ENCODE measurements at regions not wholly inside any gene's neighbourhood (a gene's known extent, or its start where the extent isn't known, plus 50 kb on each side); places are given as distances from the start of the nearest gene placed in this dataset.
A peak's percentile ranks its signal among the peaks of the same experiment; 100 is the strongest.
"Not testable (repeated sequence)": the region's sequence is repeated elsewhere in the genome, so short reads cannot be mapped to it uniquely, and the experiment has no call there.

DNA sequence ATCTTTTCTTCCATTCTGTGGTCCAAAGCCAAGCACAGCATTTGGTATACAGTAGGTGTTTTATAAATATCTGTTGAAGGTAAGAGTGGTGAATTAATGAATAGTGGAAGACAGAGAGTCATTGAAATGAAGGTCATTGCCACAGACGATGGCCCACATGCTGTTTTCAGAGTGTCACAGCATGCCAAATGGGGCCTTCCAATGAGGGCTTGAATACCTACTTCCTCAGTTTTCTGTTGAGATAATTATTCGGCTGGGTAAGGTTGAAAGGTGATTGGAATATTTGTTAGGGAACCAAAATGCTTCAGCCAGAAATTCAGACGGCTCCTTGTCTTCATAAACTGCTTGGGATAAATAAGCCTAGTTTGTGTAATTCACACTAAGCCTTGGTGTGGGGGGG is 205.3 kb upstream of the TBL1XR1 start:
- DNase-seq: no peak

DNA sequence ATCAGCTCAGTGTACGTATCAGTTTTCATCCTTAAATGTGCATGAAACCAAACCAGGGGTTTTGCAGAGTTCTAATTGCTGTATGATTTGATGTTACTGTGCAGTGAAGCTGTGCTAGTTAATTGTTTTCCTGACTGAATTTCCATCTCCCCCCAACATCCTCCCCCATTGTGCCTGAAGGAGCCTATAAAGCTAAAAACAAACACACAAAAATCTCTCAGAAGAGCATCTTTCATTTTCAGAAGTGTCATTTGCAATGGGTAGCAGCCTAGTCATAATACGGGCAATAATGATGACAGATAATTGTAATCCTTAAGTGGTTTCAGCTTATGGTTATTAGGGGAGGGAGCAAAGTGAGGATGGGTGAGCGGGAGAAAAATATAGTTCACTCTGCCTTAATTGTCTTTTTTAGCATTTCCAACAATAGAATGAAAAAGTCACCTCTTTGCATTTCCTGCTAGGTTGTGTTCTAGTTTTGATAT is 207.9 kb upstream of the TBL1XR1 start:
- no peak for DNase-seq

DNA sequence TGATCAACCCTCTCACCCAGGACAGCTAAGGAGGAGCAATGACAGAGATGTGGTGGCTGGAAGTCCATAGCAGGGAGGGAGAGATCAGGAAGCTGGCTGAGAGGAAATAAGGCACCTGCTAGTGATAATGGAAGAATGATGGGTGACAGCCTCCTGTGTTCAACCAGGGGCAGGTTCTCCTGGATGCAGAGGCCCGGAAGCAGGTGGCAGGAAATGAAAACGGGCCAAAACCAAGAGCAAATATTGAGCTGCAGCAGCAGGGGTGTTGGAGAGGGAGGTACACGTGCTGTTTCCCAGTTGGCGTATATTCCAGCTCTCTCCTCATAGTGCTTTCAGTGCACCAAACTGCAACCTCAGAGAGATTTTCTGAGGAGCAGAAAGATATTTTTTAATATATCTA is 213.4 kb upstream of the TBL1XR1 start:
- DNase-seq: no peak

DNA sequence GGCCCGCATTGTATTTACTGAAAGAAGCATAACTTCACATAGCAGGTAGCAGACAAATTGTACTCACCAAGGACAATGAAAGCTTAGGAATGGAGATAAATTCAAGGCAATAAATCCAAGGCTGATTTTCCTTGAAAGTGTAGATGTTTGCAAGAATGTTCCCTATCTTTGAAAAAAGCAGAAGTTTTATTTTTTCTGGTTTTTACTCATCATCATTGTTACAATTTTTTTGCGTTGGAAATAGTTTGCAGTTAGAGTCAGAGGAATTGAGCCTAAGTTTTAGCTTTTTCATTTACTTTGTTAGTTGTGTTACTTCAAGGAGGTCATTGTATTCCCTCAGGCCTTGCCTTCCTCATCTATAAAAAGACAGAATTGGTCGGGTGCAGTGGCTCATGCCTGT is 213.9 kb upstream of the TBL1XR1 start:
- no peak for DNase-seq

DNA sequence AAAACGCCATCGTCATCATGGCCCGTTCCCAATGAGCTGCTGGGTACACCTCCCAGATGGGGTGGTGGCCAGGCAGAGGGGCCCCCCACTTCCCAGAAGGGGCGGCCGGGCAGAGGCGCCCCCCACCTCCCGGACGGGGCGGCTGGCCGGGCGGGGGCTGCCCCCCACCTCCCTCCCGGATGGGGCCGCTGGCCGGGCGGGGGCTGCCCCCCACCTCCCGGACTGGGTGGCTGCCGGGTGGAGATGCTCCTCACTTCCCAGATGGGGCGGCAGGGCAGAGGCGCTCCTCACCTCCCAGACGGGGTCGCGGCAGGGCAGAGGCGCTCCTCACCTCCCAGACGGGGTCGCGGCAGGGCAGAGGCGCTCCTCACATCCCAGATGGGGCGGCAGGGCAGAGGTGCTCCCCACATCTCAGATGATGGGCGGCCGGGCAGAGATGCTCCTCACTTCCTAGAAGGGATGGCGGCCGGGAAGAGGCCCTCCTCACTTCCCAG is 215.4 kb upstream of the TBL1XR1 start:
- DNase-seq: not testable (repeated sequence)

DNA sequence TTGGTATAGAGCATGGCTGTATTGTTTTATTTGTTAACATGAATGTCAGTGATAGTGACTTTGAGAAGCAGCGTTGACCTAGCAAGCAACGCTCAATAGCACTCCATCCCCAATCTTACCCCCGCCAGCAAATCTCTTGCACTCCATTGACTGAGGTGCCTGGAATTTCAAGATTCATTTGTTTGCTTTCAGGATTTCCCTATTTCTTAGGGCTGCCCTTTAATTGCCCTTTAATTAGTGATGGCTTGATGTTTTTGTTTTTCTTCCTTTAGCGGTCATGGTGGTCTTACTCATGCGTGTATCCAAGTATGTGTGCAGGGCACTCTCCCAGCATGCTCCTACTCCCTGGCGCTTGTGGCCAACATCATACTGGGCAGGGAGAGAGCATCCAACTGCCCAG is 216.8 kb upstream of the TBL1XR1 start:
- DNase-seq: no peak

DNA sequence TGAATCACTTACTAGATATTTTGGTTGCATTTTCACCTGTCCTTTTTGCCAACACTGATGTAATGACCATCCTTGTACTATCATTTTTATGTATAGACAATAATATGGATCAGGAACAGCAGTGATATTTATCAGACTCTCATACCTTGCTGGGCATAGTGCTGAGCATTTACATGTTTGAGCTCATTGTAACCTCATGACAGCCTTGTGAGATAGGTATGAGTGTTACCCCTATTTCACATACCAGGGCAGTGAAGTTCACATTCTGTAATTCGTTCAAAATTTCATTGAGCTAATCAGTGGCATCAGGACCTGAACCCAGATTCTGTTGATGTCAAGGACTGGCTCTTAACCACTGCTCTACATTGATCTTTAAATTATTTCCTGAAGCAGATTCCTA is 221.5 kb upstream of the TBL1XR1 start:
- DNase-seq: no peak

DNA sequence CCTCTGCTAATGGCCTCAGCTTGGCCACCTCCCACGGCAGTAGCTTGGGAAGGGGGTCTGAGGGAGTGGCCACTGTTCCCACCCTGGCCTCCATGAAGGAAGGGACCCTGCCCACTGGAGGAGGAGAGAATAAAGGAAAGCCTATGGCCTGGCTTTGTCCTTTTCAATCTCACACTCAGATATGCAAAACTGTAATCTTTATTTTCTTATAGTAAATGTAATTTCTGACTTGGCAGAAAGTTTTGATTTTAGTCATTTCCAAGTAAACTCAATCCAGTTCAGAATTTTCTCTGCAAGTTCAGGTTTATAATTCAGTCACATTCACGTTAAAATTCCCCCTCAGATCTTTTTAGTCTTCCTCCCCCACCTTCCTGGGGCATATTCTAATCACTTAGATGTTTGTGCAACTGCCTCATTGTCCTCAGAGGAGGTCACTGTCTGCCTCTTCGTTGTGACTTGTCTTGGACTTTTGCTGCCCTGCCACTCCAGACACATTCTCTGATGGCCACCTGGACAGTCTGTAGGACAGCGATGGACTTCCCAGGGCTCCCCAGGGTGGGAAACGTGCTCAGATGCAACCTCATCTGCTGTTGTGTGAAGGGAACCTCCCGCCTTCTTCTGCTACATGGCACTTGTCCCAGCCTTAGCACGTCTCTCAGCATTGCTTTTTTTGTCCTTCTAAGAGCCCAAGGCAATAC is 222.8 kb upstream of the TBL1XR1 start:
- DNase-seq: no peak

DNA sequence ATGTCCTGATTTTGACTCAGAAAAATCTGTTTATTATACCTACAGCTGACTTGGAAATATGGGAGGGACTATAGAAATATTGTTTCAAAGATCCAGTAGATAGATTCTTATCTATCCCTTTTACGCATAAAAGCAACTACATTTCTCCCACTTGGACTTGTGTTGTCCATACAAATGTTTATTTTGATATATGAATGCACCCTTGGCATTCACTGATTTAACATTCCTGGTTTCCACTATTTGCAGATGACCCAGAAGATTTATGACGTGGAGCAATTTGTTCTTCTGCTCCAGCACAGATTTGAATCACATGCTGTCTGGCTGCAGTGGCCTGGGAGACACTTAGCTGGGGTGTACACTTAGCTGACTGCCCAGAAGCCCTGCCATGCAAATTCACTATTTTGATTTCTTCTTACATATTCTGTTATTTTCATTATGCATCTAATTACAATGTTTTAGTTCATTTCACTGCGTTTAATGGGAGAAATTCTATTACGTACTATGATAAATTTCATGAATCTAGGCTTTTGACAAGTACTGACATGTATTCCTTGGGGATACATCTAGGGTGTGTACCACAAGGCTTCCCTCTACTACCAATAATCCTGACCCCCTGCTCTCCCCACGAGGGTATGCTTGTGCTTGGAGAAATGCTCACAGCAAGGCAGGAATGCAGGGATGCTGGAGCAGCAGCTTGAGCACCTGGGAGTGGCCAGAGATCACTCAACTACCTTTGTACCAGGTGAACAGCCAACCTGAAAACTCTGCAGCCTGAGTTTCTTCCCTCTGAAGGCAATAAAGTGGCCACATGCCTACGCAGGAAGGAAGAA is 223.6 kb upstream of the TBL1XR1 start:
- DNase-seq: no peak

DNA sequence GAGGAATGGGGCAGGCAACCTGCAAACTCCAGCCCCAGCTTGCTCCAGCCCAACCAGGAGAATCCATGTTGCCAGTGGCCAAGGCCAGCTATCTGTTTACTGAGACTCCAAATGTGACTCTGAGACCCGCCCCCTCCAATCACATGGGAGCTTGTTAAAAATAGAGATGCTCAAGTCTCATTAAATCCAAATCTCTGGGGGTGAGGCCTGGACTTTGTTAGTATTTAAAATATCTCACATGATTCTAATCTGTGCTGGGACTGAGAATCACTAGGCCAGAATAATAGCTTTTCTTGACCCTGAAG is 224.2 kb upstream of the TBL1XR1 start:
- DNase-seq: no peak

DNA sequence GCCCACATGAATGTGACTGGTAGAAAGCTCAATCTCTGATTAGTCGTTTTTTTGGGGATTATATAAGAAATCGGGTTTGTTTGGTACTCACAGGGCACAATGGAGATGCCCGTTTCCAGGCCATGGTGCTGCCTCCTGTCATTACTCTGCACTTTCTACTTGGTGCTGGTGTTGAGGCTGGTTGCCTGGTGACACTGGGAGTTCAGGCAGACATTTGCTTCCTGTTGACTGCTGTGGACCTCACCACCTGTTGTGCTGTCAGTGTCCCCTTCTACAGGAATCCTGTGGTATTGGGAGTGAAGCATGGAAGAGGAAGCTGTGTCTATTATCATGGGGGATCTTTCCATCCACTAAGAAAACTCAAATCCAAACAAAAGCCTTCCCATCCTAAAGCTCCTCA is 227.2 kb upstream of the TBL1XR1 start:
- DNase-seq: no peak

DNA sequence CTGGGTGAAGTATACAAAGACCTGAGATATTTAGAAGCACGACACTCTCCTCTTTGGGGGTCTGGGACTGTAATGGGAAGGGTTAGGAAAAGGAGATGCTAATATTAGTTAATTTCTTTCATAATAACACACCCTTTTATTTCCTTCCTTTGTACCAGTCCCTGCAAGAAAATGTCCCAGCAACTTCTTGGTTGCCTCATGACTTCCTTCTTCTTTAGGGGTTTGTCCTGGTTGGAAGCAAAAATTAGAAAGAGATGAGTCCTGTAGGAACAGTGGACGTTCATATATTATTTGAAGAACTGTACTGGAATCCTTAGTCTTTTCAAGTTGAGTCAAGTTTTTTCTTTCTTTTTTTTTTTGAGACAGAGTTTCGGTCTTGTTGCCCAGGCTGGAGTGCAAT is 227.8 kb upstream of the TBL1XR1 start:
- no peak for DNase-seq

DNA sequence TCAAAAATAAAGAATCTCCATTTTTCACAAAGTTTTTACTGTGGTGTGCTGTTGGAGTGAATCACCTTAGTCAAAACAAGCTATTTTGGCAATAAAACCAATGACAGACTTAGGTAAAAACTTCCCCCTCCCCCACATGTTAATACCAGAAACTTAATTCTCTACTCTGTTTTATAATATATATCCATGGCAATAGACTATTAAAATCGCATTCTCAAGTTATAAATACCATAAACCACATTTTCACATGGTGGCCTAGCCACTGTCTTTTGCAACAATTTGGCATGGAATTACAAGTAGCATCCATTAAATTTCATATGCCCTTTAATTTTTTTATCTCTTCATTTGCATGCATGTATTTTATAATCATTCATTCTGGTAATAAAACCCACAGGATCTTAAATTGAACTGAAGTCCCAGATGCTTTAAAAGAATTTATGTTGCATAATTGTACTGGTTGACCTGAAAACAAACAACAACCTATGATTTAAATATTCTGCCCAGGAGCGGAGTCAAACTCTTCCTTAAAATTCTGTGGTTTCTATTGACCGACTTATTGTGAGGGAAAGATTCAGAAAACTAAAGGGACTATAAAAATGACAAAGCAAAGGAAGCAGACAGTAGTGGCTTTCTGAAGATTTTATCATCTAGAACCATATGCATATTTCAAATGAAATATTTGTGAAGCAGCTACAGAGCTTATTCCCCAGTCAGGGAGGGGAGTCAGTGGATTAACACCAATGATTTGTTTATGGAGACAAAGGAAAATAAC is 229.0 kb upstream of the TBL1XR1 start:
- peak; percentile 4 for DNase-seq

DNA sequence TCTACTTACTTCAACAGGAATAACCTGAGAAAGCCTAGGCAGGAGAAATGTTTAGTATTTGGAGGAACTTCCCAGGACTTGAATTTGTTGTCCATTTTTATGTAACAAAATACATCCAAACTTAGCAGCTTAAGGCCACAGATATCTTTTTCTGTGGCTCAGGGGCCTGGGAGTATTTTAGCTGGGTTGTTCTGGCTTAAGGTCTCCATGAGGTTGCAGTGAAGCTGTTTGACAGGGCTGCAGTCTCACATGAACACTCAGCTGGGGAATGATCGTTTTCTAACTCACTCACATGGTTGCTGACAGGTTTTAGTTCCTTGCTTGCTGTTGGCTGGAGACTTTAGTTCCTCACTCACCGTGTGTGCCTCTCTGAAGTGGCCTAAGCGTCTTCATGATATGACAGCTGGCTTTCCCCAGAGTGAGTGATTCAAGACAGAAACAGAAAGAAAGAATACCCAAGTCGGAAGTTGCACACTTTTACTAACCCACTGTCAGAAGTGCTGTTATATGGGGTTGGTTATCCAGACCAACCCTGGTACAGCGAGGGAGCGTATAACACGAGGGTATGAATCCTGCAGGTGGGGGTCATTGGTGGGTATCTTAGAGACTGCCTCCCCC is 229.7 kb upstream of the TBL1XR1 start:
- DNase-seq: no peak

DNA sequence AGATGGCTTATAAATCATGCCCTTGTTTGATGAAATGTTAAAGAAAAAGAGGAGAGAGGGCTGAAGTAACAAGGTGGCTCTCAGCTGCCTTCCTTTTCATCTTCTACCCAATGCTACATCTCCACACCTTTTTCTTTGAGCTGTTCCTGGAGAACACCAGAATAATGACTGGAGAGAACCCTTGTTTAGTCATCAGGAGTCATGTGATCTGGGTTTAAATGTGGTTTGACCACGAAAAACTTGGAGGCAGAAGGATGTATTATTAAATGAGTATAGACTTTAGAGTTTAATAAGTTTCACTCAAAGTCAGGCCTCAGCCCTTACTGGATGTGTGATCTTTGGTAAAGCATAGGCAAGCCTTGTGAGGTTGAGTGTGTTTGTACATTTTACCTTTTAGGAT is 230.3 kb upstream of the TBL1XR1 start:
- no peak for DNase-seq

DNA sequence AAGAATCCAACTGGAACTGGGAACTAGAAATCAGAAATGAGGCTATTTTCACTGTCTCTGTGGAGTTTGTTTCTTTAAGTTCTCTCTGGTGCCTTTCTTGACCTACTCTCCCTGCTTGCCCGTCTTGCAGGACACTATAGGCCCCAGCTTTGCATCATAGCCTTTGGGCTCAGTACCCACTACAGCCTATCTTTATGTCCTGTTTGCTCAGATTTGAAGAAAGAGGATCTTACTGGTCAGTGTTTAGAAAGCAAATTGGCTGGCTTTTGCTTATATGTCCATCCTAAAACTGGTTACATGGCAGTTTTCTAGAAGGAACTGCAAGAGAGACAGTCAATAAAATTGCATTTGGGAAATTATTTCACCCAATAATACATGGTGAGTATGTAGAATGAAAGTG is 231.8 kb upstream of the TBL1XR1 start:
- DNase-seq: no peak

DNA sequence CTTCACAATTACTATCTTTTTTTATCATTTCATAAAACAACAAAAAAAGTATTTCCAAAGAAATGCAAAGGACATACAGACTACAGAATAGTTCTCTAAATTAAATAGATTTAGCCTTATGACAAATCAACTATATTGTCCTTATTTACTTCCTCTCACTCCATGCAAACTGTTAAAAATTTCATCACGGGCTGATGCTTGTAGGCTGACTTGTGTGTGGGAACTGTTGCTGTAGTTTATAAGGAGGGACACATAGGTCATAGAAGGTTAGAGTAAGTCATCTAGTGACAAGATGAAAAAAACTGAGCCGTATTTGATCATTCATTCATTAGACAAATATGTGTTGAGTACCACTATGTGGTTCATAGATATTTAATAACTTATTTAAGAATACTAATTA is 232.5 kb upstream of the TBL1XR1 start:
- no peak for DNase-seq

DNA sequence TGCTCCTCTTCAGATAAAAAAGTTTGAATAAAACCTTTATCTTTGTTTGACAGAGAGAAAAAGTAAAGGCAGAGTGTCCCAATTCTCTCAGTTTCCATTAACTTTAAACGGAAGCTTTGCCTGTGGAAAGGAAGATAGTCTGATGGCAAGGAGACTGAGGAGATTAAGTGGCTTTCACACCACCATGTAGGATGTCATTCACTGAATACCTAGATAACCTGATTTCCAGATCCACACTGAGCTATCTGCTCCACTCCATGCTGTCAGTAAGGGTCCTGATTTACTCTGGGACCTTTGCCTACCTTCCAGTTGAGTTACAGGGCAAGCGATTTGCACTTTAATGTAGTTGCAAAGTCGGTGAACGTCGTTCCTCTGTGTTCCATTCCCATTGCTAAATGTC is 233.4 kb upstream of the TBL1XR1 start:
- DNase-seq: no peak

DNA sequence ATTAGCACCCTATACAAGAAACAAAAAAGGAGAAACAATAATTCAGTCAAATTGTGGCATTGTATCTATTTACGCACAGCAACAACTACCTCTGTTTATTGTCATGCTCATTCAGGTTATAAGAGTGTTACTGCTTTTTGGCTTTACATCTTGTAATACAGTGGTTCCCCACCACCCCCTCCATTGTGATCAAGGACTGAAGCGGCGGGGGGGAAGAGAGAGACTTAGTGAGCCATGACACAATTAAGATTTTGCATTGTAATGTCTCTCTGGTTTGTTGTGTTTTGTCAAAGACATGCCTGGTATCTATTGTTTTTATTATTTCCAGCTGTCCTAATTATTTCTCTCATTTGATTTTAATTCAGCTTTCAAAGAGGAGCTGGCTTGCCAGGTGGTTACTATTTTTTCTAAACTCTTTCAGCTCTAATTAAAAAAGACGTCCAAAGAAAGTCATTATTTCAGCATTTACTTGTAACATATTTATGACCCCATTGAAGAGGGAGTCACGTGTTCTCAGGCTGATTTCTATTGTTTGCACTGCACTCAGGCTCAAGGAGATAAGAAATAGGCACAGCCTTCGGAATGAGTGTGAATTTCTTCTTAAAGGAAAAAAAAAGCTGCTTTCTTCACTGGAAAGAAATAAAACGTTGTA is 234.4 kb upstream of the TBL1XR1 start:
- DNase-seq: peak; percentile 48

DNA sequence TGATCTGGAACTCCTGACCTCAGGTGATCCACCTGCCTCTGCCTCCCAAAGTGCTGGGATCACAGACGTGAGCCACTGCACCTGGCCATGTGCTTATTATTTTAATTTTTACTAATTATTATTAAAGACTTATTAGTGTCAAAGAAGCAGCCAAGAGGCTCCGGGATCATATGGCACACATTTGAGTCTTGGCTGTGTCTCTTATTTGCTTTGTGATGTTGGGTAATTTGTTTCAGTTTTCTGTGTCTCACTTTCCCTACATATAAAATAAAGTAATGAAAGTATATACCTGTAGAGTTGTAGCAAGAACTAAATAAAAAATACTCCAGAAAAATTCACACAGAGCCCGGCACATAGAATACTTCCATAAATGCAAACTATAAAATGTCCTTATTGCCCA is 238.0 kb upstream of the TBL1XR1 start:
- no peak for DNase-seq

DNA sequence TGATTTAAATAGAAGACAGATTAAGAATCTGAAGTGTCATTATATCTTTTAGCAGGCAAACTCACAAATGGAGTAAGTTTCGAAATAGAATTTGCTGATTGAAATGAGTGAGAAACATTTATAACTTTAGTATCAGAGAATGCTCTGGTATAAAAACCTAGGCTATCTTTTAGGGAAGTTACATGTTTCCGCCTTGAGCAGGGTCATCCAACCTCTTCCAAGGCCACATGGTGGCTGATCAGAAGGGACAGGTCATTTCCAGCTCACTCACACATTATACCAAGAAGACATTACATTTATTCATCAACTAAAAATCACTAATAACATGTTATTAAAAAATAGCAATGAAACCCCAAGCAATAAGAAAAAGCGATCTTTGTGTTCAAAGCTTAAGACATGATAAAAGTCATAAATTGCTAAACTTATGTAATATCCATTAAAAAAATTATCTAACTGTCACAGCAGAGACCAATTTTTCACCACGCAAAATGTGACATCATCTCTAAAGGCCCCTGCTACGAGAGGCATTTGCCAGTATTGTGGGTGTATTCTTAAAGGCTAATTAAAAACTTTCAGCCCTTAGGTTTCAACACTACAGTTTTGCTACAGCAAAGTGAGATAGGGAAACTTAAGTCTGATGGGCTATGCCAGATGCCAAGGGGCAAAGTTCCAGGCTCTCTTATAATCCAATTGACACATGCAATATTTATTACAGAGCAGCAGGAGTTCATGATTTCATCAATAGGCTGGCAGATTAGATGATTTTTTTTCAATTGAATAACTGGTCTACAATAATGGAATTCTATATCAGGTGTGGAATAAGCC is 240.4 kb upstream of the TBL1XR1 start:
- DNase-seq: no peak
